IPS DF 19.7 (cell line): ENCODE measurements at regions not wholly inside any gene's neighbourhood (a gene's known extent, or its start where the extent isn't known, plus 50 kb on each side); places are given as distances from the start of the nearest gene placed in this dataset.

Experiments used
- DNase-seq: peaks from one replicate; pipeline ENCODE4 v3.0.0-alpha.2; 2013; ENCODE audit warnings: low read depth, low spot score

DNA sequence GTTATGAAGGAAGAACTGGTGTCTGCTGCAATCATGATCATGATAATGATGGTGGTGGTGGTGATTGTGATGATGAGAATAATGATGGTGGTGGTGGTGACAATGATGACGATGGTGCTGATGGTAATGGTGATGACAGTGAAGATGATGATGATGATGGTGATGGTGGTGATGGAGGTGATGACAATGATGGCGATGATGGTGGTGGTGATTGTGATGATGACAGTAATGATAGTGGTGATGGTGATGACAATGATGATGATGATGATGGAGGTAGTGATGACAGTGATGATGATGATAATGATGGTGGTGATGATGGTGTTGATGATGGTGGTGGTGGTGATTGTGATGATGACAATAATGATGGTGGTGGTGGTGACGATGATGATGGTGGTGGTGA, 52.8 kb upstream of the ANO1 start:
- DNase-seq, result no peak

DNA sequence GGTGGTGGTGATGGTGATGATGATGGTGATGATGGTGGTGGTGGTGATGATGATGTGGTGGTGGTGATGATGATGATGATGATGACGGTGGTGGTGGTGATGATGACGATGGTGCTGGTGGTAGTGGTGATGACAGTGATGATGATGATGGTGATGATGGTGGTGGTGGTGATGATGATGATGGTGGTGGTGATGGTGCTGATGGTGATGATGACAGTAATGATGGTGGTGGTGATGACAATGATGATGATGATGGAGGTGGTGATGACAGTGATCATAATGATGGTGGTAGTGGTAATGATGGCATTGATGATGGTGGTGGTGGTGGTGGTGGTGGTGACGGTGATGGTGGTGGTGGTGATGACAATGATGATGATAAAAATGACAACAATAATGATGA, 52.1 kb upstream of the ANO1 start:
- no peak for DNase-seq

DNA sequence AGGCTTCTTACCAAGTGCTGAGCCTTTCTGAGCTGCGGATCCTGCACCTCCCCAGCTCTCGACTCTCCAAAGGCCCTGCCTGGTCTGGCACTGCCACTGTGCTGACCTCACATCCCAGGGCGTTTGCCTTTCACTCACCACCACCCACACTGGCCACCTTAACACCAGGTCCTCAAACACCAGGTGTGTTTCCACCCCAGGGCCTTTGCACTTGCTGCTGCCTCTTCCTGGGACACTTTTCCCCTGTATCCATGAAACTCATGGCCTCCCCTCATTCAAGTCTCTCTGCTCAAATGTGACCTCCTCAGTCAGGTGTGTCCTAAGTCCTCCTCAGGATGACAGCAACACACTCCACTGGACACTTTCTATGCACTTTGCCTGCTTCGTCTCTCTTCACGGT, 51.4 kb upstream of the ANO1 start:
- DNase-seq, result no peak

DNA sequence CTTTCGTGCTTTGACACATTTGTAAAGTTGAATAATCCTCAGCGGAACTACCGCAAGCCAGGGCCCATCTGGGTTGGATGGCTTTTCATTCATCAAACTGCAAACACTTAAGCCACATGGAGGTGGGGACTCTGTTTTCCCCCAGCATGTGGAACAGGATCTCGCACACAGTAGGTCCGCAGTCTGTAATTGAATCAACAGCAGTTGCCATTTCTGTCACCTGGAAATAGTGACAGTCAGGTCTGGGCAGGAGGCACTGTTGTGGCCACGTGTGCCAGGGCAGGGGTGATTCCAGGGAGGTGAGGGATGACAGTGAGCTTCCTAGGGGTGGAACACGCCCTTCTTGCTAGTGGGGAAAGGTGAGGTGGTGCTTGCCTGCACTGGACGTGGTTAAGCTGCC, 50.7 kb upstream of the ANO1 start:
- no peak for DNase-seq

DNA sequence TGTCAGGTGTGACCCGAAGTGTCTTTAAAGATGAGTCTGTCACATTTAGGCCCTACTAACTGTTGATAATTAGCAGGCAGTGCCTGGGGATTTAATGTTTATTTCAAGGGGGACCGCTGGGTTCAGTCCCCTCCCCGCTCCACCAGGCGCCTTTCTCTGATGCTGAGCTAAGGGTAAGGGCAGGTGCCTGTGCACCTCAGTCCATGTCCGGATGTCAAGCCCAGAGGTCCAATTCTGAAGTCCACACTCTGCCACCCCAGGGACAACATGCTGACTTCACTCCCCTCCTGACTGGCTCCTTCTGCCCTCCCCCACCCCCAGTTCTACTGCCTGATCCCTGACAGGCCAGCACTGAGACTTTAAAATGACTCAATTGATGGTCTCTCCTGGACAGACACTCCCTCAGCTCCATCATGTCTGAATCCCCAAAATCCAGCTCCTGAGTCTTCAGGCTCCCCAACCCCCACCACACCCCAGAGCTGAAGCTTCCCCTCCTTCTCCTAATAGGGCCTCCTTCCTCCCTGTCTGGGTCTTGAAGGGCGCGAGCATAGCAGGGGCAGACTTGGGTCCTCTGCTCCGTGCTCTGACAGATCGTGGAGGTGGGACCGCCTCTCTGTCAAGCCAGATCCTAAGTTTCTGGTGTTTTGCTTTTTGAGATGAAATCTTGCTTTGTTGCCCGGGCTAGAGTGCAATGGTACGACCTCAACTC, 49.8 kb upstream of the ANO1 start:
- DNase-seq, result no peak
